SU-DHL-6 (cell line): ENCODE measurements at regions not wholly inside any gene's neighbourhood (a gene's known extent, or its start where the extent isn't known, plus 50 kb on each side); places are given as distances from the start of the nearest gene placed in this dataset.

Experiments
- H2AFZ ChIP-seq: fragments of 200-600 bp; sonication (generic); 2 replicates; pipeline ENCODE4 v1.6.1; 2014; ENCODE audit warnings: low read depth, mild to moderate bottlenecking, moderate library complexity, mixed read lengths, antibody characterized with exemption, low read length; ENCODE audit not compliant: severe bottlenecking
- H3F3A ChIP-seq: fragments of 200-600 bp; shearing (Covaris generic); 2 replicates; pipeline ENCODE4 v1.6.0; 2016; ENCODE audit warnings: antibody characterized with exemption, mild to moderate bottlenecking; ENCODE audit not compliant: insufficient read depth
- H3K27ac ChIP-seq: fragments of 200-600 bp; sonication (generic); 2 replicates; pipeline ENCODE4 v1.5.1; 2016; ENCODE audit warnings: low read depth, mild to moderate bottlenecking, low read length, moderate library complexity, mixed read lengths
- H3K27me3 ChIP-seq: fragments of 200-600 bp; sonication (generic), shearing (Covaris generic); 2 replicates; pipeline ENCODE4 v1.6.0; 2014; ENCODE audit warnings: mild to moderate bottlenecking, low read length
- H3K36me3 ChIP-seq: fragments of 200-600 bp; sonication (generic); 2 replicates; pipeline ENCODE4 v1.6.1; 2014; ENCODE audit warnings: mild to moderate bottlenecking, low read length, mixed read lengths
- H3K4me2 ChIP-seq: fragments of 300-600, 200-600 bp; shearing (Covaris generic), sonication (generic); 2 replicates; pipeline ENCODE4 v1.6.0; 2014; ENCODE audit warnings: low read length, low read depth, mild to moderate bottlenecking; ENCODE audit not compliant: poor library complexity, severe bottlenecking
- H3K4me3 ChIP-seq: fragments of 200-600 bp; sonication (generic); 2 replicates; pipeline ENCODE4 v1.5.1; 2014; ENCODE audit warnings: antibody characterized with exemption, low read length, mild to moderate bottlenecking, mixed read lengths; ENCODE audit not compliant: insufficient read depth, poor library complexity, severe bottlenecking
- H3K79me2 ChIP-seq: fragments of 200-600 bp; sonication (generic); 2 replicates; pipeline ENCODE4 v1.6.1; 2014; ENCODE audit warnings: mild to moderate bottlenecking, low read length, moderate library complexity; ENCODE audit not compliant: insufficient read depth
- H3K9ac ChIP-seq: fragments of 200-600 bp; sonication (generic); 2 replicates; pipeline ENCODE4 v1.7.0; 2014; ENCODE audit warnings: mild to moderate bottlenecking, low read length
- H3K9me2 ChIP-seq: fragments of 200-600 bp; sonication (generic); replicated peaks from 2 replicates; pipeline ENCODE4 v1.6.1; 2014; ENCODE audit warnings: low read length; ENCODE audit not compliant: insufficient read depth
- H3K9me3 ChIP-seq: fragments of 200-600 bp; sonication (generic); 2 replicates; pipeline ENCODE4 v1.6.1; 2014; ENCODE audit warnings: low read length, mixed read lengths; ENCODE audit not compliant: insufficient read depth
- H4K20me1 ChIP-seq: fragments of 200-600 bp; sonication (generic); 2 replicates; pipeline ENCODE4 v1.6.1; 2014; ENCODE audit warnings: low read depth, mild to moderate bottlenecking, antibody characterized with exemption, low read length, moderate library complexity, mixed read lengths
- CTCF ChIP-seq: fragments of 200-600 bp; sonication (generic); IDR thresholded peaks from one replicate; pipeline ENCODE4 v1.5.1; 2017; ENCODE audit warnings: antibody characterized with exemption, mild to moderate bottlenecking, low read length, moderate library complexity; ENCODE audit not compliant: insufficient read depth, poor library complexity, severe bottlenecking
- EZH2phosphoT487 ChIP-seq: fragments of 200-600 bp; sonication (generic), shearing (Covaris generic); conservative IDR thresholded peaks from 2 replicates; pipeline ENCODE4 v1.6.1; 2018; ENCODE audit warnings: mild to moderate bottlenecking, antibody characterized with exemption, low read length, moderate library complexity, mixed read lengths

GRCh38 chr6:65996096-65996495 is 289.1 kb upstream of the EYS start:
- no peak for TF ChIP-seq EZH2phosphoT487
- Histone ChIP-seq H3K27ac (no peak overlapping the region), H4K20me1 (no peaks in the 10 kb centered on the region)

GRCh38 chr6:65989676-65990075 is 282.6 kb upstream of the EYS start:
- no peak for TF ChIP-seq EZH2phosphoT487
- TF ChIP-seq CTCF, result no peak
- no peak overlapping the region for H3K4me2 ChIP-seq
- H2AFZ ChIP-seq, result no peak overlapping the region
- H3F3A ChIP-seq, result no peaks in the 10 kb centered on the region
- H3K9me3 ChIP-seq, result no peaks in the 10 kb centered on the region
- H4K20me1 ChIP-seq, result no peaks in the 10 kb centered on the region
- H3K9me2 ChIP-seq, result no peaks in the 10 kb centered on the region
- H3K36me3 ChIP-seq, result no peaks in the 10 kb centered on the region
- no peak overlapping the region for H3K4me3 ChIP-seq
- H3K27me3 ChIP-seq, result no peaks in the 10 kb centered on the region
- no peak overlapping the region for H3K9ac ChIP-seq
- H3K27ac ChIP-seq, result no peak overlapping the region
- no peaks in the 10 kb centered on the region for H3K79me2 ChIP-seq

More at GRCh38 chr6:65996096-65996495, 289.1 kb upstream of the EYS start:
- H3K4me3 ChIP-seq, result no peak overlapping the region
- no peaks in the 10 kb centered on the region for H3K27me3 ChIP-seq
- no peak overlapping the region for H3K4me2 ChIP-seq
- no peak overlapping the region for H3K9ac ChIP-seq
- no peaks in the 10 kb centered on the region for H3K9me3 ChIP-seq
- no peaks in the 10 kb centered on the region for H3K36me3 ChIP-seq
- no peaks in the 10 kb centered on the region for H3F3A ChIP-seq
- no peaks in the 10 kb centered on the region for H3K79me2 ChIP-seq
- H3K9me2 ChIP-seq, result no peaks in the 10 kb centered on the region
- H2AFZ ChIP-seq, result no peak overlapping the region

GRCh38 chr6:65988006-65988405 is 281.0 kb upstream of the EYS start:
- H3K27ac ChIP-seq, result no peak overlapping the region
- no peaks in the 10 kb centered on the region for H4K20me1 ChIP-seq
- no peak overlapping the region for H2AFZ ChIP-seq
- no peaks in the 10 kb centered on the region for H3K36me3 ChIP-seq
- no peak overlapping the region for H3K4me3 ChIP-seq
- no peak overlapping the region for H3K4me2 ChIP-seq
- H3K79me2 ChIP-seq, result no peaks in the 10 kb centered on the region
- no peaks in the 10 kb centered on the region for H3K27me3 ChIP-seq
- H3K9me3 ChIP-seq, result no peaks in the 10 kb centered on the region
- H3K9me2 ChIP-seq, result no peaks in the 10 kb centered on the region
- H3K9ac ChIP-seq, result no peak overlapping the region
- TF ChIP-seq CTCF, result no peak
- H3F3A ChIP-seq, result no peaks in the 10 kb centered on the region

- Histone ChIP-seq H3K36me3 (no peaks in the 10 kb centered on the region), H3K4me3 (no peak overlapping the region), H3K4me2 (no peak overlapping the region), H3F3A (no peaks in the 10 kb centered on the region), H4K20me1 (no peaks in the 10 kb centered on the region), H2AFZ (no peak overlapping the region), H3K9me3 (no peaks in the 10 kb centered on the region), H3K79me2 (no peaks in the 10 kb centered on the region), H3K27me3 (no peaks in the 10 kb centered on the region), H3K27ac (no peak overlapping the region), H3K9me2 (no peaks in the 10 kb centered on the region), H3K9ac (no peak overlapping the region)
- TF ChIP-seq CTCF (no peak), EZH2phosphoT487 (no peak)
These were observed 277.1 kb upstream of the EYS start for GRCh38 chr6:65984089-65984488.
